ENCODE measurements at regions not wholly inside any gene's neighbourhood (a gene's known extent, or its start where the extent isn't known, plus 50 kb on each side); places are given as distances from the start of the nearest gene placed in this dataset.

GRCh38 chr7:155931396-155932085 lies 119.3 kb upstream of the SHH start:
- TF ChIP-seq EZH2 (IDR thresholded peaks at IDR 0.05; ENCODE audit: borderline replicate concordance, low read depth, low read length, severe bottlenecking) (no peak), CTCF (IDR thresholded peaks at IDR 0.05; ENCODE audit: extremely low read depth in 1 of 2, insufficient read depth in 1 of 2, low read depth in 1 of 2, low read length in 2 of 2) (no peak), GATA2 (IDR thresholded peaks at IDR 0.05; ENCODE audit: insufficient read depth, insufficient read length, low read depth, low read length) (no peak), POLR2AphosphoS5 (IDR thresholded peaks at IDR 0.05; ENCODE audit: insufficient read depth, low read depth, low read length) (no peak)
